ENCODE measurements at regions not wholly inside any gene's neighbourhood (a gene's known extent, or its start where the extent isn't known, plus 50 kb on each side); places are given as distances from the start of the nearest gene placed in this dataset.

DNA sequence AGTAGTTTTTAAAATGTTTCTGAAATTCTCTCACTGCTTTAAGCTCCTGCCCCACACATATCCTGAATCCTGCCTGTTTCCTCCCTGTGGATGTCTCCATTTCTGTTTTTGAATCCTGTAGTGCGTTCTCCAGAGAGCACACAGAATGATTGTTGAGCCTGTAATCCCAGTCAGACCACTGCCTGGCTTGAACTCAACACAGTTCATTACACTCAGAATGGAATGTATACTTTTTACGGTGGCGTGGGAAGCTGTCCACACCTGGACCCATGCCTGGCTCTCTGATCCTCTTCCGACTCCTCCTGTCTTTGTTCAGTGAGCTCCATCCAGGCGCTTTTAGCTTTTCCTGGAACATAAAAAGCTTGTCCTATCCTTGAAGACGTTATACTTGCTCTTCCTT, 1217.0 kb upstream of the PRKX start:
- no peak for TF ChIP-seq RAD21 (IDR thresholded peaks at IDR 0.05; ENCODE audit: low read length)
- no peak for TF ChIP-seq POLR2AphosphoS5 (IDR thresholded peaks at IDR 0.05; ENCODE audit: low read depth, low read length)
- TF ChIP-seq, protein P1, sequence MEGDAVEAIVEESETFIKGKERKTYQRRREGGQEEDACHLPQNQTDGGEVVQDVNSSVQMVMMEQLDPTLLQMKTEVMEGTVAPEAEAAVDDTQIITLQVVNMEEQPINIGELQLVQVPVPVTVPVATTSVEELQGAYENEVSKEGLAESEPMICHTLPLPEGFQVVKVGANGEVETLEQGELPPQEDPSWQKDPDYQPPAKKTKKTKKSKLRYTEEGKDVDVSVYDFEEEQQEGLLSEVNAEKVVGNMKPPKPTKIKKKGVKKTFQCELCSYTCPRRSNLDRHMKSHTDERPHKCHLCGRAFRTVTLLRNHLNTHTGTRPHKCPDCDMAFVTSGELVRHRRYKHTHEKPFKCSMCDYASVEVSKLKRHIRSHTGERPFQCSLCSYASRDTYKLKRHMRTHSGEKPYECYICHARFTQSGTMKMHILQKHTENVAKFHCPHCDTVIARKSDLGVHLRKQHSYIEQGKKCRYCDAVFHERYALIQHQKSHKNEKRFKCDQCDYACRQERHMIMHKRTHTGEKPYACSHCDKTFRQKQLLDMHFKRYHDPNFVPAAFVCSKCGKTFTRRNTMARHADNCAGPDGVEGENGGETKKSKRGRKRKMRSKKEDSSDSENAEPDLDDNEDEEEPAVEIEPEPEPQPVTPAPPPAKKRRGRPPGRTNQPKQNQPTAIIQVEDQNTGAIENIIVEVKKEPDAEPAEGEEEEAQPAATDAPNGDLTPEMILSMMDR (IDR thresholded peaks at IDR 0.05), result no peak
- TF ChIP-seq SMC3 (IDR thresholded peaks at IDR 0.05; ENCODE audit: low read depth, low read length), result no peak
- TF ChIP-seq MXI1 (IDR thresholded peaks at IDR 0.05; ENCODE audit: low read depth, low read length), result no peak
- TF ChIP-seq, protein P2, sequence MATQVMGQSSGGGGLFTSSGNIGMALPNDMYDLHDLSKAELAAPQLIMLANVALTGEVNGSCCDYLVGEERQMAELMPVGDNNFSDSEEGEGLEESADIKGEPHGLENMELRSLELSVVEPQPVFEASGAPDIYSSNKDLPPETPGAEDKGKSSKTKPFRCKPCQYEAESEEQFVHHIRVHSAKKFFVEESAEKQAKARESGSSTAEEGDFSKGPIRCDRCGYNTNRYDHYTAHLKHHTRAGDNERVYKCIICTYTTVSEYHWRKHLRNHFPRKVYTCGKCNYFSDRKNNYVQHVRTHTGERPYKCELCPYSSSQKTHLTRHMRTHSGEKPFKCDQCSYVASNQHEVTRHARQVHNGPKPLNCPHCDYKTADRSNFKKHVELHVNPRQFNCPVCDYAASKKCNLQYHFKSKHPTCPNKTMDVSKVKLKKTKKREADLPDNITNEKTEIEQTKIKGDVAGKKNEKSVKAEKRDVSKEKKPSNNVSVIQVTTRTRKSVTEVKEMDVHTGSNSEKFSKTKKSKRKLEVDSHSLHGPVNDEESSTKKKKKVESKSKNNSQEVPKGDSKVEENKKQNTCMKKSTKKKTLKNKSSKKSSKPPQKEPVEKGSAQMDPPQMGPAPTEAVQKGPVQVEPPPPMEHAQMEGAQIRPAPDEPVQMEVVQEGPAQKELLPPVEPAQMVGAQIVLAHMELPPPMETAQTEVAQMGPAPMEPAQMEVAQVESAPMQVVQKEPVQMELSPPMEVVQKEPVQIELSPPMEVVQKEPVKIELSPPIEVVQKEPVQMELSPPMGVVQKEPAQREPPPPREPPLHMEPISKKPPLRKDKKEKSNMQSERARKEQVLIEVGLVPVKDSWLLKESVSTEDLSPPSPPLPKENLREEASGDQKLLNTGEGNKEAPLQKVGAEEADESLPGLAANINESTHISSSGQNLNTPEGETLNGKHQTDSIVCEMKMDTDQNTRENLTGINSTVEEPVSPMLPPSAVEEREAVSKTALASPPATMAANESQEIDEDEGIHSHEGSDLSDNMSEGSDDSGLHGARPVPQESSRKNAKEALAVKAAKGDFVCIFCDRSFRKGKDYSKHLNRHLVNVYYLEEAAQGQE (IDR thresholded peaks at IDR 0.05; ENCODE audit: low read depth, low read length), result no peak

Measured in SK-N-SH (cell line).